NCI-H2029 (cell line): ENCODE measurements at regions not wholly inside any gene's neighbourhood (a gene's known extent, or its start where the extent isn't known, plus 50 kb on each side); places are given as distances from the start of the nearest gene placed in this dataset.

Experiments
- DNase-seq: peaks from one replicate; lab custom pipeline; 2025; lab: John Stamatoyannopoulos, UW

- DNase-seq = no peak
These were observed 202.1 kb upstream of the MEX3C start for GRCh38 chr18:51399491-51400122.

- DNase-seq = no peak
These were observed 203.2 kb upstream of the MEX3C start for GRCh38 chr18:51400721-51401120.

GRCh38 chr18:51401912-51402311, 204.4 kb upstream of the MEX3C start:
- DNase-seq = no peak

- no peak for DNase-seq
These were observed 207.1 kb upstream of the MEX3C start for GRCh38 chr18:51404620-51405019.

- no peak for DNase-seq
These were observed 208.4 kb upstream of the MEX3C start for GRCh38 chr18:51405683-51406477.

- DNase-seq = no peak
These were observed 220.4 kb upstream of the MEX3C start for GRCh38 chr18:51417643-51418483.

- DNase-seq = no peak
These were observed 228.0 kb upstream of the MEX3C start for GRCh38 chr18:51425475-51425874.

GRCh38 chr18:51425889-51426288, 228.4 kb upstream of the MEX3C start:
- DNase-seq = no peak

GRCh38 chr18:51426996-51427395, 229.5 kb upstream of the MEX3C start:
- no peak for DNase-seq

- DNase-seq = no peak
These were observed 232.2 kb upstream of the MEX3C start for GRCh38 chr18:51429644-51430043.

GRCh38 chr18:51430538-51430937, 233.1 kb upstream of the MEX3C start:
- DNase-seq = no peak

- no peak for DNase-seq
These were observed 235.8 kb upstream of the MEX3C start for GRCh38 chr18:51433296-51433695.

GRCh38 chr18:51433881-51434280, 236.4 kb upstream of the MEX3C start:
- DNase-seq = no peak

- no peak for DNase-seq
These were observed 240.1 kb upstream of the MEX3C start for GRCh38 chr18:51437280-51438271.

- DNase-seq = no peak
These were observed 241.4 kb upstream of the MEX3C start for GRCh38 chr18:51438797-51439350.

GRCh38 chr18:51442012-51442411, 244.5 kb upstream of the MEX3C start:
- DNase-seq = no peak

GRCh38 chr18:51446571-51447210, 249.2 kb upstream of the MEX3C start:
- DNase-seq = no peak

- no peak for DNase-seq
These were observed 250.2 kb upstream of the MEX3C start for GRCh38 chr18:51447351-51448342.

- DNase-seq = no peak
These were observed 251.5 kb upstream of the MEX3C start for GRCh38 chr18:51448949-51449348.
